CD8-positive, alpha-beta memory T cell (primary cell): ENCODE measurements at regions not wholly inside any gene's neighbourhood (a gene's known extent, or its start where the extent isn't known, plus 50 kb on each side); places are given as distances from the start of the nearest gene placed in this dataset.

Experiments used
- CTCF ChIA-PET: fragments of 350-600 bp; sonication (Branson Sonifier 250); formaldehyde crosslinking; loops from one replicate; lab custom pipeline; 2021; ENCODE audit warnings: antibody characterized with exemption; lab: Charles Lee
- POLR2A ChIA-PET: fragments of 350-600 bp; sonication (Branson Sonifier 250); formaldehyde crosslinking; loops from one replicate; lab custom pipeline; 2021; ENCODE audit warnings: antibody characterized with exemption; lab: Charles Lee
- DNase-seq, 5 donors: peaks; one replicate each; pipeline versions ENCODE4 v3.0.0 to v3.0.0-alpha.2; 2020 to 2022; ENCODE audit warnings: mixed read lengths in 1 of 5
- H3K27ac ChIP-seq: one replicate; pipeline ENCODE4 v1.7.0; 2013; ENCODE audit warnings: low read depth, mild to moderate bottlenecking, low read length, moderate library complexity
- H3K27me3 ChIP-seq: 2 replicates; pipeline ENCODE4 v1.7.0; 2013; ENCODE audit warnings: low read length, mild to moderate bottlenecking; ENCODE audit not compliant: insufficient read depth, poor library complexity, severe bottlenecking
- H3K36me3 ChIP-seq: 2 replicates; pipeline ENCODE4 v1.7.0; 2013; ENCODE audit warnings: mild to moderate bottlenecking, low read length, moderate library complexity; ENCODE audit not compliant: insufficient read depth
- H3K4me1 ChIP-seq: 2 replicates; pipeline ENCODE4 v1.7.0; 2013; ENCODE audit warnings: mild to moderate bottlenecking, low read length, moderate library complexity; ENCODE audit not compliant: insufficient read depth
- H3K4me3 ChIP-seq: 2 replicates; pipeline ENCODE4 v1.7.0; 2013; ENCODE audit warnings: mild to moderate bottlenecking, low read length
- H3K9me3 ChIP-seq: 2 replicates; pipeline ENCODE4 v1.7.0; 2013; ENCODE audit warnings: mild to moderate bottlenecking, low read length
- H3K27ac Mint-ChIP-seq, 8 donors: one replicate each; pipeline ENCODE4 v1.8.0; 2020 to 2021; ENCODE audit warnings: mixed read lengths in 8 of 8, mild to moderate bottlenecking in 6 of 8, inconsistent platforms in 3 of 8, moderate library complexity in 3 of 8
- H3K27me3 Mint-ChIP-seq, 2 donors: one replicate each; pipeline ENCODE4 v1.8.0; 2020 to 2021; ENCODE audit warnings: mixed read lengths in 2 of 2, mild to moderate bottlenecking in 1 of 2, moderate library complexity in 1 of 2
- H3K36me3 Mint-ChIP-seq, 3 donors: one replicate each; pipeline ENCODE4 v1.8.0; 2020 to 2021; ENCODE audit warnings: mixed read lengths in 3 of 3, inconsistent platforms in 1 of 3, mild to moderate bottlenecking in 1 of 3
- H3K4me1 Mint-ChIP-seq, 3 donors: one replicate each; pipeline ENCODE4 v1.8.0; 2020 to 2021; ENCODE audit warnings: mixed read lengths in 3 of 3, inconsistent platforms in 1 of 3, mild to moderate bottlenecking in 1 of 3
- H3K4me3 Mint-ChIP-seq, 7 donors: one replicate each; pipeline ENCODE4 v1.8.0; 2020 to 2021; ENCODE audit warnings: mixed read lengths in 7 of 7, mild to moderate bottlenecking in 6 of 7, moderate library complexity in 4 of 7, inconsistent platforms in 2 of 7
- H3K9me3 Mint-ChIP-seq, 5 donors: one replicate each; pipeline ENCODE4 v1.8.0; 2020 to 2022; ENCODE audit warnings: mixed read lengths in 5 of 5, mild to moderate bottlenecking in 3 of 5, moderate library complexity in 2 of 5, inconsistent platforms in 1 of 5

- Mint-ChIP-seq H3K4me3 (no peak overlapping the region), H3K4me1 (no peaks in the 10 kb centered on the region), H3K27me3 (peaks cover 2 to 8% of the 10 kb centered on the region in 2 donors), H3K27ac (no peak overlapping the region), H3K9me3 (peaks cover 0 to 6% (median 5%) of the 10 kb centered on the region in 5 donors), H3K36me3 (peaks cover 0 to 4% (median 0%) of the 10 kb centered on the region in 3 donors)
- Histone ChIP-seq H3K4me1 (no peaks in the 10 kb centered on the region), H3K36me3 (no peaks in the 10 kb centered on the region), H3K27ac (no peak overlapping the region), H3K27me3 (no peaks in the 10 kb centered on the region), H3K4me3 (no peak overlapping the region), H3K9me3 (no peaks in the 10 kb centered on the region)
- POLR2A ChIA-PET: no interaction called here
- CTCF ChIA-PET: no interaction called here
- DNase-seq: no peak
Measured at GRCh38 chr5:78726571-78726970, 78.0 kb upstream of the LHFPL2 start.

GRCh38 chr5:78726003-78726402 lies 77.4 kb upstream of the LHFPL2 start:
- POLR2A ChIA-PET: no interaction called here
- Histone ChIP-seq H3K4me3 (no peak overlapping the region), H3K4me1 (no peaks in the 10 kb centered on the region), H3K27ac (no peak overlapping the region), H3K9me3 (no peaks in the 10 kb centered on the region), H3K36me3 (no peaks in the 10 kb centered on the region), H3K27me3 (no peaks in the 10 kb centered on the region)
- Mint-ChIP-seq H3K36me3 (peaks cover 0 to 4% (median 0%) of the 10 kb centered on the region in 3 donors), H3K27me3 (peaks cover 2 to 6% of the 10 kb centered on the region in 2 donors), H3K9me3 (peaks cover 0 to 6% (median 5%) of the 10 kb centered on the region in 5 donors), H3K4me3 (no peak overlapping the region), H3K4me1 (no peaks in the 10 kb centered on the region), H3K27ac (no peak overlapping the region)
- DNase-seq: no peak
- CTCF ChIA-PET: no interaction called here

- Mint-ChIP-seq H3K4me3 (no peak overlapping the region), H3K36me3 (no peaks in the 10 kb centered on the region), H3K4me1 (no peaks in the 10 kb centered on the region), H3K9me3 (no peaks in the 10 kb centered on the region), H3K27me3 (peaks cover 3 to 4% of the 10 kb centered on the region in 2 donors), H3K27ac (no peak overlapping the region)
- no peak overlapping the region for H3K27ac ChIP-seq
- ChIA-PET CTCF (no interaction called here), POLR2A (no interaction called here)
- H3K4me1 ChIP-seq: no peaks in the 10 kb centered on the region
- no peak for DNase-seq
- no peaks in the 10 kb centered on the region for H3K36me3 ChIP-seq
- H3K27me3 ChIP-seq: no peaks in the 10 kb centered on the region
- no peaks in the 10 kb centered on the region for H3K9me3 ChIP-seq
- no peak overlapping the region for H3K4me3 ChIP-seq
Measured at GRCh38 chr5:78724061-78724460, 75.5 kb upstream of the LHFPL2 start.

GRCh38 chr5:78720997-78721396 lies 72.4 kb upstream of the LHFPL2 start:
- no peaks in the 10 kb centered on the region for H3K9me3 ChIP-seq
- Mint-ChIP-seq H3K27ac (no peak overlapping the region), H3K9me3 (no peaks in the 10 kb centered on the region), H3K4me1 (no peaks in the 10 kb centered on the region), H3K36me3 (no peaks in the 10 kb centered on the region), H3K4me3 (no peak overlapping the region), H3K27me3 (peaks cover 12 to 13% of the 10 kb centered on the region in 2 donors)
- DNase-seq: no peak
- ChIA-PET POLR2A (no interaction called here), CTCF (interaction anchor here (0.6 kb wide), 1 partner anchor 32 kb away, joined by 4 read pairs; no protein-coding TSS in a partner anchor)
- no peaks in the 10 kb centered on the region for H3K36me3 ChIP-seq
- H3K27me3 ChIP-seq: no peaks in the 10 kb centered on the region
- no peaks in the 10 kb centered on the region for H3K4me1 ChIP-seq
- no peak overlapping the region for H3K27ac ChIP-seq
- no peak overlapping the region for H3K4me3 ChIP-seq

- H3K4me3 ChIP-seq: no peak overlapping the region
- Mint-ChIP-seq H3K4me1 (no peaks in the 10 kb centered on the region), H3K4me3 (no peak overlapping the region), H3K27me3 (peaks cover 8 to 13% of the 10 kb centered on the region in 2 donors), H3K9me3 (no peaks in the 10 kb centered on the region), H3K27ac (no peak overlapping the region), H3K36me3 (no peaks in the 10 kb centered on the region)
- CTCF ChIA-PET: interaction anchor here (0.6 kb wide), 1 partner anchor 31 kb away, joined by 4 read pairs; no protein-coding TSS in a partner anchor
- H3K4me1 ChIP-seq: no peaks in the 10 kb centered on the region
- no peak overlapping the region for H3K27ac ChIP-seq
- no peaks in the 10 kb centered on the region for H3K9me3 ChIP-seq
- H3K36me3 ChIP-seq: no peaks in the 10 kb centered on the region
- H3K27me3 ChIP-seq: no peaks in the 10 kb centered on the region
- POLR2A ChIA-PET: no interaction called here
- no peak for DNase-seq
Measured at GRCh38 chr5:78720227-78720985, 71.8 kb upstream of the LHFPL2 start.

- POLR2A ChIA-PET: no interaction called here
- peaks cover 8 to 13% of the 10 kb centered on the region in 2 donors for H3K27me3 Mint-ChIP-seq
- CTCF ChIA-PET: no interaction called here
- no peaks in the 10 kb centered on the region for H3K4me1 Mint-ChIP-seq
- Histone ChIP-seq H3K4me1 (no peaks in the 10 kb centered on the region), H3K36me3 (no peaks in the 10 kb centered on the region), H3K9me3 (no peaks in the 10 kb centered on the region), H3K27ac (no peak overlapping the region), H3K4me3 (no peak overlapping the region), H3K27me3 (no peaks in the 10 kb centered on the region)
- no peak overlapping the region for H3K27ac Mint-ChIP-seq
- H3K9me3 Mint-ChIP-seq: no peaks in the 10 kb centered on the region
- H3K36me3 Mint-ChIP-seq: no peaks in the 10 kb centered on the region
- no peak for DNase-seq
- H3K4me3 Mint-ChIP-seq: no peak overlapping the region
Measured at GRCh38 chr5:78719504-78720219, 71.1 kb upstream of the LHFPL2 start.

- ChIA-PET POLR2A (no interaction called here), CTCF (no interaction called here)
- no peaks in the 10 kb centered on the region for H3K9me3 ChIP-seq
- H3K27ac ChIP-seq: no peak overlapping the region
- H3K27ac Mint-ChIP-seq: no peak overlapping the region
- no peaks in the 10 kb centered on the region for H3K4me1 Mint-ChIP-seq
- DNase-seq: no peak
- no peak overlapping the region for H3K4me3 Mint-ChIP-seq
- H3K27me3 ChIP-seq: no peaks in the 10 kb centered on the region
- no peaks in the 10 kb centered on the region for H3K4me1 ChIP-seq
- no peaks in the 10 kb centered on the region for H3K9me3 Mint-ChIP-seq
- H3K27me3 Mint-ChIP-seq: peaks cover 8 to 13% of the 10 kb centered on the region in 2 donors
- no peaks in the 10 kb centered on the region for H3K36me3 ChIP-seq
- H3K4me3 ChIP-seq: no peak overlapping the region
- H3K36me3 Mint-ChIP-seq: no peaks in the 10 kb centered on the region
Measured at GRCh38 chr5:78718824-78719223, 70.3 kb upstream of the LHFPL2 start.
